Smooth muscle cell (in vitro differentiated cells): ENCODE measurements at regions not wholly inside any gene's neighbourhood (a gene's known extent, or its start where the extent isn't known, plus 50 kb on each side); places are given as distances from the start of the nearest gene placed in this dataset.
"Not testable (repeated sequence)": the region's sequence is repeated elsewhere in the genome, so short reads cannot be mapped to it uniquely, and the experiment has no call there.

Experiments used
- DNase-seq: peaks from one replicate; lab custom pipeline; 2025; ENCODE audit not compliant: unreplicated experiment; lab: John Stamatoyannopoulos, UW
- H2AFZ ChIP-seq: fragments of 200-600 bp; sonication (generic); 2 replicates; pipeline ENCODE4 v1.6.0; 2016; ENCODE audit warnings: antibody characterized with exemption, low read depth, mild to moderate bottlenecking
- H3F3A ChIP-seq: fragments of 200-600 bp; sonication (generic); 2 replicates; pipeline ENCODE4 v1.6.0; 2017; ENCODE audit warnings: antibody characterized with exemption, low read depth
- H3K27ac ChIP-seq: fragments of 200-600 bp; sonication (generic); 2 replicates; pipeline ENCODE4 v1.5.1; 2016; ENCODE audit warnings: low read depth, mild to moderate bottlenecking
- H3K27me3 ChIP-seq: fragments of 200-600 bp; sonication (generic); 2 replicates; pipeline ENCODE4 v1.6.1; 2016; ENCODE audit warnings: low read depth, mild to moderate bottlenecking
- H3K36me3 ChIP-seq: fragments of 200-600 bp; sonication (generic); 2 replicates; pipeline ENCODE4 v1.5.1; 2016; ENCODE audit warnings: low read depth
- H3K4me1 ChIP-seq: fragments of 200-600 bp; sonication (generic); 2 replicates; pipeline ENCODE4 v1.5.1; 2016; ENCODE audit warnings: low read depth
- H3K4me2 ChIP-seq: fragments of 200-600 bp; sonication (generic); 2 replicates; pipeline ENCODE4 v1.6.0; 2016; ENCODE audit warnings: mild to moderate bottlenecking
- H3K4me3 ChIP-seq: fragments of 200-600 bp; sonication (generic); 2 replicates; pipeline ENCODE4 v1.5.1; 2016; ENCODE audit warnings: mild to moderate bottlenecking
- H3K79me2 ChIP-seq: fragments of 200-600 bp; sonication (generic); 2 replicates; pipeline ENCODE4 v1.6.0; 2016; ENCODE audit warnings: low read depth, mild to moderate bottlenecking
- H3K9ac ChIP-seq: fragments of 200-600 bp; sonication (generic); 2 replicates; pipeline ENCODE4 v1.6.0; 2016; ENCODE audit warnings: low read depth
- H3K9me3 ChIP-seq: fragments of 200-600 bp; sonication (generic); replicated peaks from 2 replicates; pipeline ENCODE4 v1.5.1; 2016; ENCODE audit warnings: low read depth
- H4K20me1 ChIP-seq: fragments of 200-600 bp; sonication (generic); 2 replicates; pipeline ENCODE4 v1.6.0; 2016; ENCODE audit warnings: low read depth
- WGBS: methylation state at CpG from one replicate; pipeline ENCODE4 v1.1.7; 2016; ENCODE audit warnings: low lambda C conversion rate; 5-methylcytosine and 5-hydroxymethylcytosine counted together
- TF ChIP-seq, protein P1 (sequence below): fragments of 200-600 bp; sonication (generic); IDR thresholded peaks from 2 replicates; pipeline ENCODE4 v1.5.1; 2017; ENCODE audit warnings: borderline replicate concordance, mild to moderate bottlenecking, antibody characterized with exemption; ENCODE audit not compliant: insufficient read depth, poor library complexity, severe bottlenecking

DNA sequence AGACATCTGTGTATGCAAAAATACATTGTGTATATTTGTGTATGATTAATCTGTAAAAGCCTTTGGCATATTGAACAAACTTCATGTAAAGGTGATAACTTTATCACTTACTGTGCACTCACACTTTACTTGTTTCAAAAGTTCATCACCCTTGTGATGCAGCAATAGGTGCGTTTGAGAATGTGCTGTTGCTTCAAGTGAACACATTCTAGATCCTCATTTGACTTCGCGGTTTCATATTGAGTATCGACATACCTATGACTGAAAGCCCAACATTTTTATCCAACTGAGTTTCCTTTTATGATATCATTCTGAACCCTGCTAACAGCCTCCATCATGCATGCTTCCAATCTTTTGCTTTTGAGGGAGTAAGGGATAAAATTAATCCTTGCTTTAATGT, 1086.9 kb downstream of the TMEM121 start:
- TF ChIP-seq, protein P1, sequence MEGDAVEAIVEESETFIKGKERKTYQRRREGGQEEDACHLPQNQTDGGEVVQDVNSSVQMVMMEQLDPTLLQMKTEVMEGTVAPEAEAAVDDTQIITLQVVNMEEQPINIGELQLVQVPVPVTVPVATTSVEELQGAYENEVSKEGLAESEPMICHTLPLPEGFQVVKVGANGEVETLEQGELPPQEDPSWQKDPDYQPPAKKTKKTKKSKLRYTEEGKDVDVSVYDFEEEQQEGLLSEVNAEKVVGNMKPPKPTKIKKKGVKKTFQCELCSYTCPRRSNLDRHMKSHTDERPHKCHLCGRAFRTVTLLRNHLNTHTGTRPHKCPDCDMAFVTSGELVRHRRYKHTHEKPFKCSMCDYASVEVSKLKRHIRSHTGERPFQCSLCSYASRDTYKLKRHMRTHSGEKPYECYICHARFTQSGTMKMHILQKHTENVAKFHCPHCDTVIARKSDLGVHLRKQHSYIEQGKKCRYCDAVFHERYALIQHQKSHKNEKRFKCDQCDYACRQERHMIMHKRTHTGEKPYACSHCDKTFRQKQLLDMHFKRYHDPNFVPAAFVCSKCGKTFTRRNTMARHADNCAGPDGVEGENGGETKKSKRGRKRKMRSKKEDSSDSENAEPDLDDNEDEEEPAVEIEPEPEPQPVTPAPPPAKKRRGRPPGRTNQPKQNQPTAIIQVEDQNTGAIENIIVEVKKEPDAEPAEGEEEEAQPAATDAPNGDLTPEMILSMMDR = no peak
- DNase-seq = no peak

GRCh38 chr14:106618471-106618951, 1092.1 kb downstream of the TMEM121 start:
- WGBS = 68% methylated on average over 8 of the region's 9 CpGs
- not testable (repeated sequence) for H3K4me3 ChIP-seq, H4K20me1 ChIP-seq, H3F3A ChIP-seq, DNase-seq, H3K27ac ChIP-seq, H3K27me3 ChIP-seq, H3K4me2 ChIP-seq, H3K4me1 ChIP-seq, H2AFZ ChIP-seq, H3K36me3 ChIP-seq, H3K9me3 ChIP-seq, H3K79me2 ChIP-seq, H3K9ac ChIP-seq

More for the DNA sequence above, 1086.9 kb downstream of the TMEM121 start:
- no peaks in the 10 kb centered on the region for H3F3A ChIP-seq
- H3K27ac ChIP-seq = no peak overlapping the region
- H3K9ac ChIP-seq = no peak overlapping the region
- no peak overlapping the region for H3K4me3 ChIP-seq
- no peaks in the 10 kb centered on the region for H3K27me3 ChIP-seq
- H2AFZ ChIP-seq = no peak overlapping the region
- H3K4me1 ChIP-seq = no peaks in the 10 kb centered on the region
- H3K4me2 ChIP-seq = no peak overlapping the region
- no peaks in the 10 kb centered on the region for H3K36me3 ChIP-seq
- no peaks in the 10 kb centered on the region for H4K20me1 ChIP-seq
- no peaks in the 10 kb centered on the region for H3K79me2 ChIP-seq
- 76% methylated on average over 4 of the region's 4 CpGs for WGBS
- H3K9me3 ChIP-seq = peaks cover 3% of the 10 kb centered on the region

DNA sequence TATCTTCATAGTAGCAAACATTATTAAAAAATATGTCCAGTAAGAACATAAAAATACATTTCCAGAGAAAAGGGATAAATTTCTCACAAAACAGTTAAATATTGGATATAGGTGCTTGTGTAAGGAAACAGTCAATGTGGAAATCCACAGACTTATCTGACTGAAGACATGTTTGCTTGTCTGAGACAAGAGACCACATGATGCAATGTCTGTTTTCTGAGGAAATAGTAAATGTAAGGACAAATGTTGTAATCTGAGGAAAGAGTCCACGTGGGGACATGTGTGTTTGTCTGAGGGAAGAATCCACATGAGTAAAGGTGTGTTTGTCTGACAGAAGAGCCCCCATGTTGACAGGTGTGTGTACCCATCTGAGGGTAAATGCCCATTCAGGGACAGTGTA, 1093.2 kb downstream of the TMEM121 start:
- Histone ChIP-seq H2AFZ (no peak overlapping the region), H3K27ac (no peak overlapping the region)
- 5% methylated on average over 1 of the region's 1 CpG for WGBS

DNA sequence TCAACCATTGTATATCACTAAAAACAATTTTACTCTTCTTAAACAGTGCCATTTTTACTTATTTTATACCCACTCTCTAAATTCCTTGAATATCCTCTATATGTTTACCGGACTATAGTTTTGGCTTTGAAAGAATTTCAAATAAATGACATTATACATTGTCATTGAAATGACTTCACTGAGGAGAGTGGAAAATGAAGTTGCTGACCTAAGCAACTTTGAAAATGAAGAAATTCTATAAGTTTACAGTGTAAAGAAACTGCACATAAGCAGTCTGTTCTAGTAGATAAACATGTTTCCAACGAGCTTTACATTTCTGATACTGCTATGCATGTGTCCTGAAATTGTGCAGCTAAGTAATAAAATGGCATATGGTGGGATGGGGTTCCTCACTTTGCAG, 1094.0 kb downstream of the TMEM121 start:
- 61% methylated on average over 2 of the region's 2 CpGs for WGBS
- Histone ChIP-seq H3K79me2 (no peaks in the 10 kb centered on the region), H3K27me3 (no peaks in the 10 kb centered on the region), H3K4me3 (no peak overlapping the region), H3K9me3 (peaks cover 3% of the 10 kb centered on the region), H4K20me1 (no peaks in the 10 kb centered on the region), H3K27ac (no peak overlapping the region), H3K4me2 (no peak overlapping the region), H3K4me1 (no peaks in the 10 kb centered on the region), H3F3A (no peaks in the 10 kb centered on the region), H3K9ac (no peak overlapping the region), H2AFZ (no peak overlapping the region), H3K36me3 (no peaks in the 10 kb centered on the region)
- no peak for DNase-seq
- TF ChIP-seq, protein P1 = no peak

More for the DNA sequence above, 1093.2 kb downstream of the TMEM121 start:
- Histone ChIP-seq H4K20me1 (no peaks in the 10 kb centered on the region), H3K9me3 (peaks cover 3% of the 10 kb centered on the region), H3K4me2 (no peak overlapping the region), H3K79me2 (no peaks in the 10 kb centered on the region), H3K9ac (no peak overlapping the region), H3K27me3 (no peaks in the 10 kb centered on the region), H3K4me1 (no peaks in the 10 kb centered on the region), H3K36me3 (no peaks in the 10 kb centered on the region), H3F3A (no peaks in the 10 kb centered on the region), H3K4me3 (no peak overlapping the region)
- TF ChIP-seq, protein P1 = no peak
- DNase-seq = no peak
